SK-N-SH (cell line): ENCODE measurements at regions not wholly inside any gene's neighbourhood (a gene's known extent, or its start where the extent isn't known, plus 50 kb on each side); places are given as distances from the start of the nearest gene placed in this dataset.

Source experiments
- CTCF ChIA-PET: fragments of 300-600, 350-600 bp; formaldehyde crosslinking; extraction: SDS; loops from one replicate; lab custom pipeline; 2021; lab: Yijun Ruan, JAX
- POLR2A ChIA-PET: fragments of 350-600 bp; sonication (Branson Sonifier 250); formaldehyde crosslinking; extraction: SDS; loops from one replicate; lab custom pipeline; 2020; ENCODE audit warnings: antibody characterized with exemption, inconsistent platforms; lab: Yijun Ruan, JAX
- DNase-seq: peaks from one replicate; pipeline ENCODE4 v3.0.0; 2012
- H2AFZ ChIP-seq: fragments of 200-600 bp; sonication (generic); 2 replicates; pipeline ENCODE4 v1.8.1; 2016; ENCODE audit warnings: antibody characterized with exemption, mild to moderate bottlenecking, low read depth
- H3F3A ChIP-seq: fragments of 200-600 bp; sonication (generic); replicated peaks from 2 replicates; pipeline ENCODE3; 2016; ENCODE audit warnings: antibody characterized with exemption, mild to moderate bottlenecking; ENCODE audit not compliant: insufficient read depth
- H3K27ac ChIP-seq, 2 experiments: fragments of 200-500 bp in 1 of 2; fragments of 200-600 bp in 1 of 2; sonication (Bioruptor generic) in 1 of 2; sonication (generic), shearing (Covaris generic) in 1 of 2; 2 replicates each; pipeline versions ENCODE4 v1.5.1 to v1.6.1; 2014 to 2016; ENCODE audit warnings: low read depth in 2 of 2, inconsistent platforms in 1 of 2, low read length in 1 of 2, mild to moderate bottlenecking in 1 of 2, mixed read lengths in 1 of 2
- H3K27me3 ChIP-seq: fragments of 200-600 bp; sonication (generic), shearing (Covaris generic); 2 replicates; pipeline ENCODE4 v1.6.1; 2016; ENCODE audit warnings: mixed run types; ENCODE audit not compliant: insufficient read depth
- H3K36me3 ChIP-seq, 2 experiments: fragments of 200-500 bp in 1 of 2; fragments of 200-600 bp in 1 of 2; sonication (Bioruptor generic) in 1 of 2; sonication (generic) in 1 of 2; replicated peaks in 1 of 2; 2 replicates each; pipeline versions ENCODE3 to v1.5.1; 2014 to 2016; ENCODE audit warnings: low read length in 1 of 2, mild to moderate bottlenecking in 1 of 2; ENCODE audit not compliant: insufficient read depth in 2 of 2, control insufficient read depth in 1 of 2
- H3K4me1 ChIP-seq, 2 experiments: fragments of 200-500 bp in 1 of 2; fragments of 200-600 bp in 1 of 2; sonication (Bioruptor generic) in 1 of 2; sonication (generic), shearing (Covaris generic) in 1 of 2; 2 replicates each; pipeline versions ENCODE4 v1.5.1 to v1.6.1; 2014 to 2016; ENCODE audit warnings: low read depth in 1 of 2, low read length in 1 of 2, mixed run types in 1 of 2; ENCODE audit not compliant: insufficient read depth in 2 of 2, control insufficient read depth in 1 of 2
- H3K4me2 ChIP-seq: fragments of 200-600 bp; sonication (generic), shearing (Covaris generic); 2 replicates; pipeline ENCODE4 v1.6.1; 2017; ENCODE audit warnings: mixed run types
- H3K4me3 ChIP-seq, 2 experiments: fragments of 200-500 bp in 1 of 2; fragments of 200-600 bp in 1 of 2; sonication (Bioruptor generic) in 1 of 2; sonication (generic), shearing (Covaris generic) in 1 of 2; 2 replicates each; pipeline versions ENCODE4 v1.5.1 to v1.8.1; 2014 to 2016; ENCODE audit warnings: low read depth in 2 of 2, inconsistent platforms in 1 of 2, low read length in 1 of 2, mild to moderate bottlenecking in 1 of 2, mixed read lengths in 1 of 2, moderate library complexity in 1 of 2
- H3K79me2 ChIP-seq: fragments of 200-600 bp; sonication (generic); 2 replicates; pipeline ENCODE4 v1.8.1; 2017; ENCODE audit warnings: mild to moderate bottlenecking; ENCODE audit not compliant: insufficient read depth
- H3K9ac ChIP-seq: fragments of 200-600 bp; sonication (generic); 2 replicates; pipeline ENCODE4 v1.6.1; 2017; ENCODE audit warnings: mixed run types
- H3K9me2 ChIP-seq: fragments of 200-600 bp; sonication (generic); 2 replicates; pipeline ENCODE4 v1.6.1; 2017; ENCODE audit warnings: mixed run types
- H3K9me3 ChIP-seq: fragments of 200-600 bp; sonication (generic); 2 replicates; pipeline ENCODE4 v1.6.1; 2017; ENCODE audit warnings: mixed run types, mild to moderate bottlenecking, moderate library complexity
- H4K20me1 ChIP-seq: fragments of 200-600 bp; sonication (generic); 2 replicates; pipeline ENCODE4 v1.6.1; 2017; ENCODE audit warnings: mild to moderate bottlenecking, mixed run types; ENCODE audit not compliant: insufficient read depth
- FOXM1 ChIP-seq: IDR thresholded peaks from 2 replicates; pipeline ENCODE4 v1.4.0; 2012; ENCODE audit warnings: low read depth, mild to moderate bottlenecking
- GATA2 ChIP-seq: sonication (generic); formaldehyde crosslinking; IDR thresholded peaks from 2 replicates; pipeline ENCODE4 v1.5.0; 2020; ENCODE audit warnings: mild to moderate bottlenecking, missing genetic modification reagents
- MEF2A ChIP-seq: IDR thresholded peaks from 2 replicates; pipeline ENCODE4 v1.4.0; 2012; ENCODE audit warnings: low read depth, borderline replicate concordance
- NFIC ChIP-seq: IDR thresholded peaks from 2 replicates; pipeline ENCODE4 v1.4.0; 2012; ENCODE audit warnings: borderline replicate concordance
- POLR2AphosphoS5 ChIP-seq: IDR thresholded peaks from 2 replicates; pipeline ENCODE4 v1.6.1; 2012; ENCODE audit warnings: low read depth, low read length
- REST ChIP-seq: IDR thresholded peaks from 2 replicates; pipeline ENCODE4 v1.6.1; 2012; ENCODE audit warnings: mild to moderate bottlenecking, low read depth, low read length, moderate library complexity
- TAF1 ChIP-seq: IDR thresholded peaks from 2 replicates; pipeline ENCODE4 v1.6.1; 2012; ENCODE audit warnings: low read depth, mild to moderate bottlenecking, low read length, moderate library complexity, borderline replicate concordance
- TCF12 ChIP-seq: IDR thresholded peaks from 2 replicates; pipeline ENCODE4 v1.4.0; 2012
- YY1 ChIP-seq: IDR thresholded peaks from 2 replicates; pipeline ENCODE4 v1.4.0; 2012; ENCODE audit warnings: low read depth, mild to moderate bottlenecking
- WGBS: methylation state at CpG from one replicate; pipeline ENCODE4 v1.1.6; 2017; ENCODE audit warnings: low lambda C conversion rate; 5-methylcytosine and 5-hydroxymethylcytosine counted together
- TF ChIP-seq, protein P1 (sequence below): IDR thresholded peaks from 2 replicates; pipeline ENCODE4 v1.4.0; 2012; ENCODE audit warnings: low read depth
- TF ChIP-seq, protein P2 (sequence below): fragments of 150-350 bp; IDR thresholded peaks from 2 replicates; pipeline ENCODE4 v1.6.1; 2016; ENCODE audit warnings: mild to moderate bottlenecking, low read depth, low read length
- TF ChIP-seq, protein P3 (sequence below): fragments of 150-350 bp; IDR thresholded peaks from 2 replicates; pipeline ENCODE4 v1.6.1; 2017; ENCODE audit warnings: antibody characterized with exemption, low read length, low read depth, borderline replicate concordance

DNA sequence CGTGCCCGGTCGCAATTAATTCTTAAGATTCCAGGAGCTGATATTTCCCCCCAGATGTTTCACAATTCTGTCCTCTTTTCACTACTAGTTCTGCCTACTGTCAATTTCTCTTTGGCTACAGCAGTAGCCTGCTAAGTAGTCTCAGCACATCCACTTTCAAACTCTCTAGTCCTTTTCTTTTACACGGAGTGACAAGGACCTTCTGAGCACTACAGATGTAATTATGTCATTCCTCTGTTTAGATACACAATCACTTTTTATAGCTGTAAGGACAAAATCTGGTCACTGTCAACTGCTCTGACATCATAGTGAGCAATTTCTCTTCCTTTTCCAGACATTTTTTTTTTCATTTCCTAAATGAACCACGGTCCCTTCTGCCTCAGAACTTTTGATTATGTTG is 421.7 kb upstream of the CHRM3 start:
- Histone ChIP-seq H3K4me2 (no peak overlapping the region), H3K9me3 (no peaks in the 10 kb centered on the region), H3K27ac (no peak overlapping the region), H3K4me3 (no peak overlapping the region), H3K36me3 (no peaks in the 10 kb centered on the region), H3K9ac (no peak overlapping the region), H3K9me2 (no peaks in the 10 kb centered on the region), H4K20me1 (no peaks in the 10 kb centered on the region), H3K4me1 (peaks cover 0 to 3% of the 10 kb centered on the region in 2 experiments; a peak in 2 of 4 replicates), H3F3A (no peaks in the 10 kb centered on the region), H2AFZ (no peak overlapping the region), H3K27me3 (no peaks in the 10 kb centered on the region), H3K79me2 (no peaks in the 10 kb centered on the region)
- ChIA-PET CTCF (interaction anchor here (1.0 kb wide), 1 partner anchor 1011 kb away, joined by 3 read pairs; no protein-coding TSS in a partner anchor), POLR2A (no interaction called here)
- TF ChIP-seq FOXM1 (no peak), POLR2AphosphoS5 (no peak), REST (no peak), MEF2A (no peak), NFIC (no peak), TAF1 (no peak), GATA2 (CRISPR knock-in tag) (no peak), TCF12 (no peak), YY1 (no peak)
- TF ChIP-seq, protein P1, sequence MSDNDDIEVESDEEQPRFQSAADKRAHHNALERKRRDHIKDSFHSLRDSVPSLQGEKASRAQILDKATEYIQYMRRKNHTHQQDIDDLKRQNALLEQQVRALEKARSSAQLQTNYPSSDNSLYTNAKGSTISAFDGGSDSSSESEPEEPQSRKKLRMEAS = no peak
- TF ChIP-seq, protein P2, sequence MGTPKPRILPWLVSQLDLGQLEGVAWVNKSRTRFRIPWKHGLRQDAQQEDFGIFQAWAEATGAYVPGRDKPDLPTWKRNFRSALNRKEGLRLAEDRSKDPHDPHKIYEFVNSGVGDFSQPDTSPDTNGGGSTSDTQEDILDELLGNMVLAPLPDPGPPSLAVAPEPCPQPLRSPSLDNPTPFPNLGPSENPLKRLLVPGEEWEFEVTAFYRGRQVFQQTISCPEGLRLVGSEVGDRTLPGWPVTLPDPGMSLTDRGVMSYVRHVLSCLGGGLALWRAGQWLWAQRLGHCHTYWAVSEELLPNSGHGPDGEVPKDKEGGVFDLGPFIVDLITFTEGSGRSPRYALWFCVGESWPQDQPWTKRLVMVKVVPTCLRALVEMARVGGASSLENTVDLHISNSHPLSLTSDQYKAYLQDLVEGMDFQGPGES = no peak
- TF ChIP-seq, protein P3, sequence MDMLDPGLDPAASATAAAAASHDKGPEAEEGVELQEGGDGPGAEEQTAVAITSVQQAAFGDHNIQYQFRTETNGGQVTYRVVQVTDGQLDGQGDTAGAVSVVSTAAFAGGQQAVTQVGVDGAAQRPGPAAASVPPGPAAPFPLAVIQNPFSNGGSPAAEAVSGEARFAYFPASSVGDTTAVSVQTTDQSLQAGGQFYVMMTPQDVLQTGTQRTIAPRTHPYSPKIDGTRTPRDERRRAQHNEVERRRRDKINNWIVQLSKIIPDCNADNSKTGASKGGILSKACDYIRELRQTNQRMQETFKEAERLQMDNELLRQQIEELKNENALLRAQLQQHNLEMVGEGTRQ = no peak
- no peak for DNase-seq
- WGBS = 44% methylated on average over 5 of the region's 5 CpGs
